Tibial nerve (tissue), 4 donors: ENCODE measurements at regions not wholly inside any gene's neighbourhood (a gene's known extent, or its start where the extent isn't known, plus 50 kb on each side); places are given as distances from the start of the nearest gene placed in this dataset.

ENCODE experiments used
- DNase-seq, 2 donors: peaks; one replicate each; pipeline ENCODE4 v3.0.0-alpha.2; 2019; ENCODE audit warnings: low spot score in 2 of 2
- H3K27ac ChIP-seq, 4 donors: fragments of 200-600 bp; sonication (generic) in 3 of 4; one replicate each; pipeline ENCODE4 v1.5.1; 2017 to 2019; ENCODE audit warnings: mild to moderate bottlenecking in 1 of 4
- H3K27me3 ChIP-seq, 2 donors: fragments of 200-600 bp; sonication (generic) in 1 of 2; one replicate each; pipeline versions ENCODE4 v1.5.1 to v1.6.0; 2017 to 2019
- H3K36me3 ChIP-seq, 3 donors: fragments of 200-600 bp; sonication (generic); one replicate each; pipeline ENCODE4 v1.5.1; 2018 to 2019
- H3K4me1 ChIP-seq, 4 donors: fragments of 200-600 bp; sonication (generic) in 3 of 4; one replicate each; pipeline ENCODE4 v1.5.1; 2017 to 2019
- H3K4me3 ChIP-seq, 4 donors: fragments of 200-600 bp; sonication (generic) in 3 of 4; one replicate each; pipeline ENCODE4 v1.5.1; 2017 to 2019; ENCODE audit warnings: mild to moderate bottlenecking in 1 of 4, moderate library complexity in 1 of 4
- H3K9me3 ChIP-seq, 4 donors: fragments of 200-600 bp; sonication (generic) in 3 of 4; one replicate each; pipeline ENCODE4 v1.5.1; 2017 to 2019
- EP300 ChIP-seq, 2 donors: sonication (generic); formaldehyde crosslinking; IDR thresholded peaks; one replicate each; pipeline ENCODE4 v1.6.1; 2017; ENCODE audit warnings: antibody characterized with exemption in 2 of 2, mild to moderate bottlenecking in 1 of 2
- POLR2A ChIP-seq, 2 donors: fragments of 450-650 bp; IDR thresholded peaks; one replicate each; pipeline ENCODE4 v1.6.1; 2017; ENCODE audit warnings: antibody characterized with exemption in 2 of 2, mild to moderate bottlenecking in 2 of 2, moderate library complexity in 2 of 2
- WGBS, 2 donors: methylation state at CpG; one replicate each; pipeline ENCODE4 v1.1.5; 2018; 5-methylcytosine and 5-hydroxymethylcytosine counted together
- TF ChIP-seq, protein P1 (sequence below), 5 experiments: fragments of 200-600 bp in 3 of 5; fragments of 450-650 bp in 2 of 5; sonication (generic) in 3 of 5; IDR thresholded peaks; one replicate each; pipeline ENCODE4 v1.5.1; 2016 to 2019; ENCODE audit warnings: antibody characterized with exemption in 5 of 5, mild to moderate bottlenecking in 3 of 5, moderate library complexity in 2 of 5

DNA sequence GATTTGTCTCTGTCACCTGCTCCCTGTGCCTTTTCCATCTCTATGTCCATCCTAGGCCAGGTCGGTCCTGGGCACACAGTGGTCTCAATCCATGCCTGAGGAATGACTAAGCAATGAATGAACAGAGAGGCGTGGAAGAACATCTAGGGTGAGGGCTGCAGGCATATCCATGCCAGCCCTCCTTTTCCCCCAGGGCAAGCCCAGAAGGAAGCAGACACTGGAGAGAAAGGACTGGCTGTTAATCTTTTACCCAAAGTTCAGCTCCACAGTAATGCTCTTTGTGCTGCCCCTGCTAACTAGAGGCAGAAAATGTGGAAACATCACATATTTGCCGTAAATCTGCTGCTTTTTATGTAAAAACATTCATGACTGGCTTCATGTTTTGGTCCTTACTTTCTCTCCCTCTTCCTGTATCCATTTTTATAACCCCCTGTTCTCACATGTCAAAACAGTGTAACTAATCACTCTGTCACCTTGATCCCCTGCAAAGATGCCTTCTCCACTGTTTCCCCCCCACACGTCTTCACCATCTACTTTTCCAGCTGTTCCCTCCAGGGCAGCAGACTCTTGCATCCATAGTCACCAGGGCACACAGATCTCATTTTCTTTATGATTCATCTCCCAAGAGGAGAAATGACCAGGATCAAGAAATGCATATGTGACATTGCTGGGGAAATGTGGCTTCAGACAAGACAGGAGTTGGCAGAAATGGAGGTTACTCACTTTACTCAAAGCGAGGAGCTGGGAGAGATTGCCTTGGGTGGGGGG, 166.4 kb upstream of the PROX1 start:
- DNase-seq: no peak
- H3K9me3 ChIP-seq: no peaks in the 10 kb centered on the region
- H3K36me3 ChIP-seq: no peaks in the 10 kb centered on the region
- no peaks in the 10 kb centered on the region for H3K4me1 ChIP-seq
- no peaks in the 10 kb centered on the region for H3K27me3 ChIP-seq
- TF ChIP-seq EP300 (IDR thresholded peaks at IDR 0.05) (no peak), POLR2A (IDR thresholded peaks at IDR 0.05) (no peak)
- TF ChIP-seq, protein P1, sequence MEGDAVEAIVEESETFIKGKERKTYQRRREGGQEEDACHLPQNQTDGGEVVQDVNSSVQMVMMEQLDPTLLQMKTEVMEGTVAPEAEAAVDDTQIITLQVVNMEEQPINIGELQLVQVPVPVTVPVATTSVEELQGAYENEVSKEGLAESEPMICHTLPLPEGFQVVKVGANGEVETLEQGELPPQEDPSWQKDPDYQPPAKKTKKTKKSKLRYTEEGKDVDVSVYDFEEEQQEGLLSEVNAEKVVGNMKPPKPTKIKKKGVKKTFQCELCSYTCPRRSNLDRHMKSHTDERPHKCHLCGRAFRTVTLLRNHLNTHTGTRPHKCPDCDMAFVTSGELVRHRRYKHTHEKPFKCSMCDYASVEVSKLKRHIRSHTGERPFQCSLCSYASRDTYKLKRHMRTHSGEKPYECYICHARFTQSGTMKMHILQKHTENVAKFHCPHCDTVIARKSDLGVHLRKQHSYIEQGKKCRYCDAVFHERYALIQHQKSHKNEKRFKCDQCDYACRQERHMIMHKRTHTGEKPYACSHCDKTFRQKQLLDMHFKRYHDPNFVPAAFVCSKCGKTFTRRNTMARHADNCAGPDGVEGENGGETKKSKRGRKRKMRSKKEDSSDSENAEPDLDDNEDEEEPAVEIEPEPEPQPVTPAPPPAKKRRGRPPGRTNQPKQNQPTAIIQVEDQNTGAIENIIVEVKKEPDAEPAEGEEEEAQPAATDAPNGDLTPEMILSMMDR (IDR thresholded peaks at IDR 0.05): no peak
- H3K27ac ChIP-seq: no peak overlapping the region
- 58 to 59% methylated on average over 5 of the region's 5 CpGs for WGBS, 2 donors
- no peak overlapping the region for H3K4me3 ChIP-seq

DNA sequence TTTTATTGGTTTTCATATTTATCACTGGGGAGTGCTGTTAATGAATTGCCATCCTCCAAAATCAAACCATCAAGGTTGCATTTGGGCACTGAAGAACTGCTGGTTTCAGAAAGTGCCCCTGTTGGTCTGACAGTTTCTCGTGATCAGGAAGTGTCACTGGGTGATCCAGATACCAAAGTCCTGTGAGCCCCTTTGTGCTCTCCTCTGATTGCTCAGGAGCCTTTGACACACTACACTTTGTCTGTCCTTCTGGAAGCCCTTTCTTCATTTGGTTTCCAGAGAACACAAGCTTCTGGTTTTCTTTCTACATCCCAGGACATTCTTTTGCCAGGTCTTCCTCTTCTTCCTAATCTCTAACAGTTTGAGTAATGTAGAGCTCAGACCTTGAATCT, 165.8 kb upstream of the PROX1 start:
- DNase-seq: no peak
- Histone ChIP-seq H3K9me3 (no peaks in the 10 kb centered on the region), H3K36me3 (no peaks in the 10 kb centered on the region), H3K4me1 (no peaks in the 10 kb centered on the region), H3K27me3 (no peaks in the 10 kb centered on the region), H3K27ac (no peak overlapping the region), H3K4me3 (no peak overlapping the region)
- WGBS, 2 donors: 0% methylated on average over 1 of the region's 1 CpG
- TF ChIP-seq POLR2A (IDR thresholded peaks at IDR 0.05): no peak
- TF ChIP-seq, protein P1 (IDR thresholded peaks at IDR 0.05): no peak
- no peak for TF ChIP-seq EP300 (IDR thresholded peaks at IDR 0.05)

DNA sequence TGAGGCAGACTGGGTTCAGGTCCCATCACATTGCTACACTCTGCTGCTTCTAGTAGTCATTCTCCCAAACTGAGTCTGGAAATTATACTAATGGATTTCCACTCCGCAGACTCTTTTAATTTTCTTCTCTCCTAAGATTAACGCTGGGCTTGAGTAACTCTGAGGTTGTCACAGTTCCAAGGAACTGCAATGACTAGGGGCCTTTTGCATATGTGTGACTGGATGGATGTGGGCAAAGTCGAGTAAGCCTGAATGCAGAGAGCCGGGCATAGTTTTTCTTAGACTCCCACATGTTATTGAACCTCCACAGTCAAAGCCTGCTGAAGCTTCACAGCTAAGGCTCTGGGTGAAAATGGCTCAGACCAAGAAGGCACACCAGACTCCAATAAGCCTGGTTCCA, 160.9 kb upstream of the PROX1 start:
- Histone ChIP-seq H3K9me3 (peaks cover 0 to 3% (median 0%) of the 10 kb centered on the region in 4 donors), H3K27ac (no peak overlapping the region), H3K4me1 (no peaks in the 10 kb centered on the region), H3K27me3 (no peaks in the 10 kb centered on the region), H3K4me3 (no peak overlapping the region), H3K36me3 (no peaks in the 10 kb centered on the region)
- 70 to 78% methylated on average over 4 of the region's 4 CpGs for WGBS, 2 donors
- TF ChIP-seq EP300 (IDR thresholded peaks at IDR 0.05) (no peak), POLR2A (IDR thresholded peaks at IDR 0.05) (no peak)
- TF ChIP-seq, protein P1 (IDR thresholded peaks at IDR 0.05): no peak
- no peak for DNase-seq

DNA sequence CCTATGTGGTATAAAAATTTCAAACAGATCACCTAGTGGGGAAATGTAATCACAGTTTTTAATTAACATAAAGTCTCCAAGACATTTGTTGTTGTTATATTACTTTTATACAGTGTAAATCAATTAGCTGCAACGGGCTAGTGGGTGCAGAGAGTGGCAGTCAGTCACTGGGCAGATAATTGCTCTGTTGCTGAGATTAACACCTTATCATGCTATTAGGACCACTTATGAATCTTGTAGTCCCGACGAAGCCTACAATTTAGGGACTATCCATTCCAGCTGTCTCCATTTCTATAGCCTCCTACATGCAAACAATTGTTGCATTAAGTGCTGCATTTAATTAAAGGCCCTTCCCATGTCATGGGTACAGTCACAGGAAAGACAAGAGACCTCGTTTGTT, 158.9 kb upstream of the PROX1 start:
- Histone ChIP-seq H3K4me1 (no peaks in the 10 kb centered on the region), H3K27ac (no peak overlapping the region), H3K27me3 (no peaks in the 10 kb centered on the region), H3K9me3 (peaks cover 0 to 3% (median 0%) of the 10 kb centered on the region in 4 donors), H3K36me3 (no peaks in the 10 kb centered on the region), H3K4me3 (no peak overlapping the region)
- no peak for DNase-seq
- TF ChIP-seq, protein P1 (IDR thresholded peaks at IDR 0.05): no peak
- no peak for TF ChIP-seq POLR2A (IDR thresholded peaks at IDR 0.05)
- TF ChIP-seq EP300 (IDR thresholded peaks at IDR 0.05): no peak
- whole genome bisulfite sequencing, 2 donors: 51 to 60% methylated on average over 4 of the region's 4 CpGs

DNA sequence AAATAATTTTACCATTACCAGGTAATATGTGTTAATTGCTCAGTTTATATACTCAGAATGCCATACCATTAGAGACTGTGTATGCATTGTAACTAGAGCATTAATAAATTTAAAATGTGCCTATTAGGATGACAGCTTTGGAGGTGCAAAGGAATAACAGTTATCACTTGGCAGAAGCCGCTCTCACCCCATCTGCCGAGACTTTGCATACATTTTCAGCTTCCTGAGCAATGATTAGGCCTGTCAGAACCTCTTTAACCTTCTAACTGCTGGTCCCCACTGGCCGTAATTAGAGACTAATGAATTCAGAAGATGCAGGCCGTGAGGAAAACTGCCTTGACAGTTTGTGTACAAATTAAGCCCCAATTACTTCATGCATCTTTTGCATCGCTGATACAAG, 158.0 kb upstream of the PROX1 start:
- 61 to 76% methylated on average over 5 of the region's 5 CpGs for WGBS, 2 donors
- Histone ChIP-seq H3K27ac (no peak overlapping the region), H3K9me3 (peaks cover 0 to 3% (median 0%) of the 10 kb centered on the region in 4 donors), H3K4me1 (no peaks in the 10 kb centered on the region), H3K36me3 (no peaks in the 10 kb centered on the region), H3K4me3 (no peak overlapping the region), H3K27me3 (no peaks in the 10 kb centered on the region)
- TF ChIP-seq, protein P1 (IDR thresholded peaks at IDR 0.05): no peak
- TF ChIP-seq POLR2A (IDR thresholded peaks at IDR 0.05) (no peak), EP300 (IDR thresholded peaks at IDR 0.05) (no peak)
- no peak for DNase-seq
